K562 (cell line): ENCODE measurements at regions not wholly inside any gene's neighbourhood (a gene's known extent, or its start where the extent isn't known, plus 50 kb on each side); places are given as distances from the start of the nearest gene placed in this dataset.

Source experiments
- ATAC-seq: fragments of 200-7000 bp; cut with Tn5 transposase; 3 replicates; pipeline ENCODE4 v1.9.1; 2020; ENCODE audit warnings: moderate library complexity
- BruUV-seq: library from RNA; stranded (reverse); fragments of 400-500 nt; replicated peaks from 2 replicates; lab custom pipeline; 2021; lab: Mats Ljungman, UMichigan
- CTCF ChIA-PET: fragments of 300-600 bp; formaldehyde crosslinking; extraction: SDS; loops from one replicate; lab custom pipeline; 2021; ENCODE audit warnings: low intra/inter-chr PET ratio; lab: Yijun Ruan, JAX
- POLR2A ChIA-PET: fragments of 300-600, 350-650 bp; sonication (Branson Sonifier 250); formaldehyde crosslinking; extraction: SDS; loops from one replicate; lab custom pipeline; 2021; ENCODE audit warnings: antibody characterized with exemption, inconsistent platforms; lab: Yijun Ruan, JAX
- DNase-seq, 4 experiments: peaks; one replicate each; pipeline versions ENCODE4 v3.0.0 to v3.0.0-alpha.2; 2011 to 2018; ENCODE audit warnings: low spot score in 3 of 4, mixed read lengths in 3 of 4; ENCODE audit errors: extremely low read depth in 1 of 4
- FAIRE-seq: peaks from 2 replicates; lab custom pipeline; 2011; peaks lifted over from hg19 to GRCh38; lab: Jason Lieb, UNC
- H2AFZ ChIP-seq: 2 replicates; pipeline ENCODE4 v1.6.0; 2011; ENCODE audit warnings: low read depth, low read length, control low read depth, inconsistent platforms
- H3K27ac ChIP-seq: fragments of 200-600 bp; 3 replicates; pipeline ENCODE4 v1.8.0; 2011; ENCODE audit warnings: low read depth, mild to moderate bottlenecking, control low read depth, inconsistent platforms, low read length, moderate library complexity, mixed read lengths; ENCODE audit errors: extremely low read depth
- H3K27me3 ChIP-seq, 2 experiments: fragments of 300-600 bp in 1 of 2; 2 replicates in 1 of 2; 3 replicates in 1 of 2; pipeline versions ENCODE4 v1.6.0 to v1.8.0; 2011; ENCODE audit warnings: inconsistent platforms in 2 of 2, low read length in 2 of 2, mild to moderate bottlenecking in 1 of 2, mixed read lengths in 1 of 2, moderate library complexity in 1 of 2; ENCODE audit not compliant: control insufficient read depth in 2 of 2, insufficient read depth in 2 of 2
- H3K36me3 ChIP-seq: fragments of 300-600 bp; 3 replicates; pipeline ENCODE4 v1.8.0; 2011; ENCODE audit warnings: mild to moderate bottlenecking, low read length, inconsistent platforms; ENCODE audit not compliant: control insufficient read depth, insufficient read depth
- H3K4me1 ChIP-seq, 2 experiments: fragments of 200-600 bp in 1 of 2; replicated peaks in 1 of 2; 2 replicates in 1 of 2; 3 replicates in 1 of 2; pipeline versions ENCODE4 v1.5.1 to v1.8.0; 2011; ENCODE audit warnings: inconsistent platforms in 2 of 2, low read length in 2 of 2, mild to moderate bottlenecking in 1 of 2, mixed read lengths in 1 of 2, moderate library complexity in 1 of 2; ENCODE audit not compliant: control insufficient read depth in 2 of 2, insufficient read depth in 2 of 2
- H3K4me2 ChIP-seq: 2 replicates; pipeline ENCODE4 v1.6.1; 2011; ENCODE audit warnings: low read length, control low read depth, inconsistent platforms, mixed read lengths; ENCODE audit not compliant: insufficient read depth
- H3K4me3 ChIP-seq: fragments of 200-600 bp; sonication (generic), shearing (Covaris generic); 2 replicates; pipeline ENCODE4 v1.5.1; 2016; ENCODE audit warnings: control low read depth, inconsistent platforms
- H3K79me2 ChIP-seq: fragments of 200-600 bp; 3 replicates; pipeline ENCODE4 v1.8.0; 2011; ENCODE audit warnings: low read length, inconsistent platforms; ENCODE audit not compliant: control insufficient read depth, insufficient read depth
- H3K9ac ChIP-seq, 2 experiments: 2 replicates each; pipeline versions ENCODE4 v1.6.0 to v1.6.1; 2011; ENCODE audit warnings: low read depth in 2 of 2, low read length in 2 of 2, control low read depth in 1 of 2, inconsistent platforms in 1 of 2, mild to moderate bottlenecking in 1 of 2, mixed read lengths in 1 of 2; ENCODE audit not compliant: insufficient read depth in 1 of 2
- H3K9me1 ChIP-seq: one replicate; pipeline ENCODE4 v1.6.0; 2011; ENCODE audit warnings: inconsistent platforms, mild to moderate bottlenecking, low read length, moderate library complexity; ENCODE audit not compliant: control insufficient read depth, insufficient read depth
- H3K9me3 ChIP-seq: replicated peaks from 2 replicates; pipeline ENCODE4 v1.5.1; 2011; ENCODE audit warnings: low read depth, low read length, inconsistent platforms; ENCODE audit not compliant: control insufficient read depth, insufficient read depth
- H4K20me1 ChIP-seq: replicated peaks from 2 replicates; pipeline ENCODE4 v1.6.1; 2011; ENCODE audit warnings: low read length, inconsistent platforms, mixed read lengths; ENCODE audit not compliant: control insufficient read depth, insufficient read depth
- FUS ChIP-seq: fragments of 200-400 bp; formaldehyde crosslinking; optimal IDR thresholded peaks from 2 replicates; pipeline ENCODE3; 2017; ENCODE audit warnings: low read depth, low read length
- HNRNPL ChIP-seq: fragments of 200-400 bp; formaldehyde crosslinking; IDR thresholded peaks from 2 replicates; pipeline ENCODE4 v1.6.1; 2017; ENCODE audit warnings: low read depth, mild to moderate bottlenecking, low read length
- MEIS2 ChIP-seq: fragments of 450-650 bp; IDR thresholded peaks from 2 replicates; pipeline ENCODE4 v1.6.1; 2014; ENCODE audit warnings: mild to moderate bottlenecking; ENCODE audit not compliant: partially characterized antibody
- NFYB ChIP-seq: IDR thresholded peaks from 2 replicates; pipeline ENCODE4 v1.6.1; 2011; ENCODE audit warnings: mild to moderate bottlenecking, moderate library complexity; ENCODE audit not compliant: insufficient read length; ENCODE audit errors: extremely low read depth
- TRIM28 ChIP-seq: fragments of 450-650 bp; IDR thresholded peaks from 2 replicates; pipeline ENCODE4 v1.6.1; 2017
- ZNF707 ChIP-seq: fragments of 250-450 bp; sonication (Bioruptor Pico); conservative IDR thresholded peaks from 2 replicates; pipeline ENCODE4 v1.8.0; 2022; ENCODE audit warnings: inconsistent platforms, mild to moderate bottlenecking, moderate library complexity
- ZNF764 ChIP-seq: fragments of 250-450 bp; sonication (Bioruptor Pico); IDR thresholded peaks from 2 replicates; pipeline ENCODE4 v1.4.0; 2020; ENCODE audit warnings: low read depth, mild to moderate bottlenecking, moderate library complexity
- WGBS: fragments of 100-300 bp; shearing (Covaris generic); methylation state at CpG from one replicate; pipeline ENCODE4 v1.1.6; 2016; ENCODE audit warnings: low coverage, mixed read lengths; ENCODE audit not compliant: insufficient coverage; ENCODE audit errors: missing lambda C conversion rate; 5-methylcytosine and 5-hydroxymethylcytosine counted together
- in situ Hi-C: fragments of 300-500 bp; cut with MboI; formaldehyde crosslinking; loops from 4 replicates; pipeline ENCODE4 v1.15.0; 2018; ENCODE audit warnings: inconsistent platforms, mixed read lengths
- intact Hi-C: fragments of 100-400 bp; cut with micrococcal nuclease; formaldehyde crosslinking; loops from 2 replicates; pipeline ENCODE4 v1.14.2; 2022
- TF ChIP-seq, protein P1 (sequence below): fragments of 250-450 bp; sonication (Bioruptor Pico); IDR thresholded peaks from 2 replicates; pipeline ENCODE4 v1.5.0; 2020; ENCODE audit warnings: mild to moderate bottlenecking, borderline replicate concordance
- TF ChIP-seq, protein P2 (sequence below): fragments of 450-650 bp; formaldehyde crosslinking; IDR thresholded peaks from 2 replicates; pipeline ENCODE4 v1.4.0; 2020; ENCODE audit warnings: mild to moderate bottlenecking, moderate library complexity
- TF ChIP-seq, protein P3 (sequence below): fragments of 250-450 bp; sonication (Bioruptor Pico); IDR thresholded peaks from 2 replicates; pipeline ENCODE4 v1.8.0; 2021; ENCODE audit warnings: borderline replicate concordance, mild to moderate bottlenecking, moderate library complexity; ENCODE audit not compliant: poor library complexity, severe bottlenecking

DNA sequence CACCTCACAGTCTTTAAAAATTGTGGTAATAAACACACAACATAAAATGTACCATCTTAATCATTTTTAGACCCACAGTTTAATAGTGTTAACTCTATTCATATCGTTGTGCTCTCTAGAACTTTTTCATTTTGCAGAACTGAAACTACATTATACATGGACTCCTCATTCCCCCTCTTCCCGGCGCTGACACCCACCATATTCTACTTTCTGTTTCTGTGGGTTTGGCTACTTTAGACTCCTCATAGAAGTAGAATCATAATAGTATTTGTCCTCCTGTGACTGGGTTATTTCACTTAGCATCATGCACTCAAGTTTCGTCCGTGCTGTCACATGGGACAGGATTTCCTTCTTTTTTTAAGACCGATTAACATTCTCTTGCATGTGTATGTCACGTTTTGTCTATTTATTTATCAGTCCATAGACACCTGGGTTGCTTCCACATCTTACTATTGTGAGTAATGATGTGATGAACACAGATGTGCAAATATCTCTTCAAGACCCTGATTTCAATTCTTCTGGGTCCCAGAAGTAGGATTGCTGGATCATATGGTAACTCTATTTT lies 62.9 kb upstream of the TMPRSS2 start:
- H3K4me1 ChIP-seq = no peaks in the 10 kb centered on the region
- peaks cover 0 to 10% of the 10 kb centered on the region in 2 experiments; a peak in 4 of 5 replicates for H3K27me3 ChIP-seq
- no peak overlapping the region for H3K27ac ChIP-seq
- 1% methylated on average over 7 of the region's 7 CpGs for WGBS
- no peaks in the 10 kb centered on the region for H3K79me2 ChIP-seq
- TF ChIP-seq ZNF764 (CRISPR knock-in tag) (no peak), MEIS2 (no peak), ZNF707 (CRISPR knock-in tag) (no peak), FUS (no peak), TRIM28 (no peak), NFYB (no peak), HNRNPL (no peak)
- TF ChIP-seq, protein P1, sequence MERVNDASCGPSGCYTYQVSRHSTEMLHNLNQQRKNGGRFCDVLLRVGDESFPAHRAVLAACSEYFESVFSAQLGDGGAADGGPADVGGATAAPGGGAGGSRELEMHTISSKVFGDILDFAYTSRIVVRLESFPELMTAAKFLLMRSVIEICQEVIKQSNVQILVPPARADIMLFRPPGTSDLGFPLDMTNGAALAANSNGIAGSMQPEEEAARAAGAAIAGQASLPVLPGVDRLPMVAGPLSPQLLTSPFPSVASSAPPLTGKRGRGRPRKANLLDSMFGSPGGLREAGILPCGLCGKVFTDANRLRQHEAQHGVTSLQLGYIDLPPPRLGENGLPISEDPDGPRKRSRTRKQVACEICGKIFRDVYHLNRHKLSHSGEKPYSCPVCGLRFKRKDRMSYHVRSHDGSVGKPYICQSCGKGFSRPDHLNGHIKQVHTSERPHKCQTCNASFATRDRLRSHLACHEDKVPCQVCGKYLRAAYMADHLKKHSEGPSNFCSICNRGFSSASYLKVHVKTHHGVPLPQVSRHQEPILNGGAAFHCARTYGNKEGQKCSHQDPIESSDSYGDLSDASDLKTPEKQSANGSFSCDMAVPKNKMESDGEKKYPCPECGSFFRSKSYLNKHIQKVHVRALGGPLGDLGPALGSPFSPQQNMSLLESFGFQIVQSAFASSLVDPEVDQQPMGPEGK (CRISPR knock-in tag) = no peak
- TF ChIP-seq, protein P2, sequence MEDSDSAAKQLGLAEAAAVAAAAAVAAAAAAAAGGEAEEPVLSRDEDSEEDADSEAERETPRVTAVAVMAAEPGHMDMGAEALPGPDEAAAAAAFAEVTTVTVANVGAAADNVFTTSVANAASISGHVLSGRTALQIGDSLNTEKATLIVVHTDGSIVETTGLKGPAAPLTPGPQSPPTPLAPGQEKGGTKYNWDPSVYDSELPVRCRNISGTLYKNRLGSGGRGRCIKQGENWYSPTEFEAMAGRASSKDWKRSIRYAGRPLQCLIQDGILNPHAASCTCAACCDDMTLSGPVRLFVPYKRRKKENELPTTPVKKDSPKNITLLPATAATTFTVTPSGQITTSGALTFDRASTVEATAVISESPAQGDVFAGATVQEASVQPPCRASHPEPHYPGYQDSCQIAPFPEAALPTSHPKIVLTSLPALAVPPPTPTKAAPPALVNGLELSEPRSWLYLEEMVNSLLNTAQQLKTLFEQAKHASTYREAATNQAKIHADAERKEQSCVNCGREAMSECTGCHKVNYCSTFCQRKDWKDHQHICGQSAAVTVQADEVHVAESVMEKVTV (CRISPR knock-in tag) = no peak
- TF ChIP-seq, protein P3, sequence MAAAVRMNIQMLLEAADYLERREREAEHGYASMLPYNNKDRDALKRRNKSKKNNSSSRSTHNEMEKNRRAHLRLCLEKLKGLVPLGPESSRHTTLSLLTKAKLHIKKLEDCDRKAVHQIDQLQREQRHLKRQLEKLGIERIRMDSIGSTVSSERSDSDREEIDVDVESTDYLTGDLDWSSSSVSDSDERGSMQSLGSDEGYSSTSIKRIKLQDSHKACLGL (CRISPR knock-in tag) = no peak
- H2AFZ ChIP-seq = no peak overlapping the region
- no peaks in the 10 kb centered on the region for H3K9me3 ChIP-seq
- H4K20me1 ChIP-seq = no peaks in the 10 kb centered on the region
- BruUV-seq = no TSS peak
- no peak overlapping the region for H3K4me2 ChIP-seq
- ATAC-seq = no peak
- FAIRE-seq = no peak
- DNase-seq = no peak
- intact Hi-C loops = no loop called here
- no peaks in the 10 kb centered on the region for H3K9me1 ChIP-seq
- POLR2A ChIA-PET = no interaction called here
- no peak overlapping the region for H3K9ac ChIP-seq
- in situ Hi-C loops = no loop called here
- no peak overlapping the region for H3K4me3 ChIP-seq
- H3K36me3 ChIP-seq = no peaks in the 10 kb centered on the region
- CTCF ChIA-PET = interaction anchor here (0.6 kb wide), 1 partner anchor 37 kb away, joined by 4 read pairs; no protein-coding TSS in a partner anchor
